ENCODE measurements at regions not wholly inside any gene's neighbourhood (a gene's known extent, or its start where the extent isn't known, plus 50 kb on each side); places are given as distances from the start of the nearest gene placed in this dataset.

DNA sequence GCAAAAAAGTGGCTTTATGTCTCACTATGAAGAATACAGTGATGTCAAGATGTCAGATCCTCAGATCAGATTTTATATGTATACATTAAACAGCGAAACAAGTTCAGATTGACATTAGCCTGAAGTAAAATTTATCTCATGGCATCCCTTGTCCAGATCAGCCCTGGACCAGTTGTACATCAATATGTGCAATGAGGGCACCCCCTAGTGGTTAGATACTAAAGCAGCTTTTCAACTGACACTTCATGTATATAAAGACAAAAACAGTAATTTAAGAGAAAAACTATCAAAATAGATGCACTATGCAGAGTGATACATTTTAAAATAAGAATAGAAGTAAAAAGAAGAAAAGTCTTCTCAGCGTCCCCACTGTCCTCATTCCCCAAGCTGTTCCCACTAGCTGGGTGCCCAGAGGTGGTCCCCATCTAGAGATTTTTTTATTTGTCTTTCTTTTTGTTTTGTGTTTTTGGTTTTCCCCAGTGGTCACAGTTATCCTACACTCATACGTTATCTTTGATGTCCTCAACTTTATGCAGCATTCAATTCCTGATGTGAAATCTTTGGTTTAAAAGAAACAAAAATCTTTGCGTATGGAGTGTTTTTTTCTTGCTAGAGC lies 2193.4 kb upstream of the RAG2 start:
- no peak overlapping the region for H3K9ac ChIP-seq (ENCODE audit: low read length)
- no peaks in the 10 kb centered on the region for H3K9me2 ChIP-seq (ENCODE audit: insufficient read depth, low read length)
- H3K9me3 ChIP-seq (ENCODE audit: low read length), result no peaks in the 10 kb centered on the region
- H3K4me3 ChIP-seq (ENCODE audit: low read length), result no peak overlapping the region
- H3F3A ChIP-seq (ENCODE audit: insufficient read depth, low read length, poor library complexity, severe bottlenecking), result no peaks in the 10 kb centered on the region
- H3K27me3 ChIP-seq (ENCODE audit: insufficient read depth, low read depth, low read length), result no peaks in the 10 kb centered on the region
- no peak overlapping the region for H3K4me2 ChIP-seq (ENCODE audit: low read length)
- H4K20me1 ChIP-seq (ENCODE audit: insufficient read depth), result no peaks in the 10 kb centered on the region
- H3K36me3 ChIP-seq (ENCODE audit: insufficient read depth, low read length), result no peaks in the 10 kb centered on the region
- H3K27ac ChIP-seq (ENCODE audit: low read length), result peak overlapping the region; percentile 21
- TF ChIP-seq RAD21 (conservative IDR thresholded peaks at IDR 0.05) (peak; percentile 96), EP300 (conservative IDR thresholded peaks at IDR 0.05; ENCODE audit: poor library complexity, severe bottlenecking) (peak; percentile 77), POLR2AphosphoS5 (IDR thresholded peaks at IDR 0.05) (peak; percentile 43), TAF1 (IDR thresholded peaks at IDR 0.05; ENCODE audit: low read depth) (no peak), EZH2 (IDR thresholded peaks at IDR 0.05; ENCODE audit: borderline replicate concordance, insufficient read depth, low read length, poor library complexity, severe bottlenecking) (no peak), SMC3 (conservative IDR thresholded peaks at IDR 0.05; ENCODE audit: poor library complexity) (peak; percentile 92), MXI1 (conservative IDR thresholded peaks at IDR 0.05; ENCODE audit: poor library complexity, severe bottlenecking) (no peak)
- TF ChIP-seq, protein P1, sequence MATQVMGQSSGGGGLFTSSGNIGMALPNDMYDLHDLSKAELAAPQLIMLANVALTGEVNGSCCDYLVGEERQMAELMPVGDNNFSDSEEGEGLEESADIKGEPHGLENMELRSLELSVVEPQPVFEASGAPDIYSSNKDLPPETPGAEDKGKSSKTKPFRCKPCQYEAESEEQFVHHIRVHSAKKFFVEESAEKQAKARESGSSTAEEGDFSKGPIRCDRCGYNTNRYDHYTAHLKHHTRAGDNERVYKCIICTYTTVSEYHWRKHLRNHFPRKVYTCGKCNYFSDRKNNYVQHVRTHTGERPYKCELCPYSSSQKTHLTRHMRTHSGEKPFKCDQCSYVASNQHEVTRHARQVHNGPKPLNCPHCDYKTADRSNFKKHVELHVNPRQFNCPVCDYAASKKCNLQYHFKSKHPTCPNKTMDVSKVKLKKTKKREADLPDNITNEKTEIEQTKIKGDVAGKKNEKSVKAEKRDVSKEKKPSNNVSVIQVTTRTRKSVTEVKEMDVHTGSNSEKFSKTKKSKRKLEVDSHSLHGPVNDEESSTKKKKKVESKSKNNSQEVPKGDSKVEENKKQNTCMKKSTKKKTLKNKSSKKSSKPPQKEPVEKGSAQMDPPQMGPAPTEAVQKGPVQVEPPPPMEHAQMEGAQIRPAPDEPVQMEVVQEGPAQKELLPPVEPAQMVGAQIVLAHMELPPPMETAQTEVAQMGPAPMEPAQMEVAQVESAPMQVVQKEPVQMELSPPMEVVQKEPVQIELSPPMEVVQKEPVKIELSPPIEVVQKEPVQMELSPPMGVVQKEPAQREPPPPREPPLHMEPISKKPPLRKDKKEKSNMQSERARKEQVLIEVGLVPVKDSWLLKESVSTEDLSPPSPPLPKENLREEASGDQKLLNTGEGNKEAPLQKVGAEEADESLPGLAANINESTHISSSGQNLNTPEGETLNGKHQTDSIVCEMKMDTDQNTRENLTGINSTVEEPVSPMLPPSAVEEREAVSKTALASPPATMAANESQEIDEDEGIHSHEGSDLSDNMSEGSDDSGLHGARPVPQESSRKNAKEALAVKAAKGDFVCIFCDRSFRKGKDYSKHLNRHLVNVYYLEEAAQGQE (IDR thresholded peaks at IDR 0.05; ENCODE audit: borderline replicate concordance), result peak; percentile 29
- TF ChIP-seq, protein P2, sequence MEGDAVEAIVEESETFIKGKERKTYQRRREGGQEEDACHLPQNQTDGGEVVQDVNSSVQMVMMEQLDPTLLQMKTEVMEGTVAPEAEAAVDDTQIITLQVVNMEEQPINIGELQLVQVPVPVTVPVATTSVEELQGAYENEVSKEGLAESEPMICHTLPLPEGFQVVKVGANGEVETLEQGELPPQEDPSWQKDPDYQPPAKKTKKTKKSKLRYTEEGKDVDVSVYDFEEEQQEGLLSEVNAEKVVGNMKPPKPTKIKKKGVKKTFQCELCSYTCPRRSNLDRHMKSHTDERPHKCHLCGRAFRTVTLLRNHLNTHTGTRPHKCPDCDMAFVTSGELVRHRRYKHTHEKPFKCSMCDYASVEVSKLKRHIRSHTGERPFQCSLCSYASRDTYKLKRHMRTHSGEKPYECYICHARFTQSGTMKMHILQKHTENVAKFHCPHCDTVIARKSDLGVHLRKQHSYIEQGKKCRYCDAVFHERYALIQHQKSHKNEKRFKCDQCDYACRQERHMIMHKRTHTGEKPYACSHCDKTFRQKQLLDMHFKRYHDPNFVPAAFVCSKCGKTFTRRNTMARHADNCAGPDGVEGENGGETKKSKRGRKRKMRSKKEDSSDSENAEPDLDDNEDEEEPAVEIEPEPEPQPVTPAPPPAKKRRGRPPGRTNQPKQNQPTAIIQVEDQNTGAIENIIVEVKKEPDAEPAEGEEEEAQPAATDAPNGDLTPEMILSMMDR (IDR thresholded peaks at IDR 0.05; ENCODE audit: poor library complexity, severe bottlenecking), result peak; percentile 88
- no peaks in the 10 kb centered on the region for H3K79me2 ChIP-seq (replicated peaks; ENCODE audit: insufficient read depth, low read length)
- no peak overlapping the region for H2AFZ ChIP-seq (ENCODE audit: low read depth, low read length)

DNA sequence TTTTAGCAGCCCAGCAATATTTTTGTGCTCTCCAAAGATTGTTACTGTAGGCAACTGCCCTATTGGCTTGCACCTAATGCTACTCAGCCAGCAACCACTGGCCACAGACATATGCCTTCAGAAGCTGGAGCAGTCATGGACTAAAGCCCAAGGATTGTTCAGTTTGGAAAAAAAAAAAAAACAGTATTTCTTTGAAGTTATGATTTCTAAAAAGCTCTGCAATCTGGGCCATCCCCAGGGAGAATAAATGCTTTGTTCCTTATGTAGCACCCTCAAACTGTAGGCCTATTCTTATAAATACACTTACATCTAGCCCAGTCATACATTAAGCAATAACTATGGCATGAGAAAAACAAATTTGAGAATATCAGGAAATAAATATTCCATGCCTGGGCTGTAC lies 2190.5 kb upstream of the RAG2 start:
- Histone ChIP-seq H3K9ac (ENCODE audit: low read length) (no peak overlapping the region), H3K9me2 (ENCODE audit: insufficient read depth, low read length) (no peaks in the 10 kb centered on the region), H3K27ac (ENCODE audit: low read length) (no peak overlapping the region), H3F3A (ENCODE audit: insufficient read depth, low read length, poor library complexity, severe bottlenecking) (no peaks in the 10 kb centered on the region), H3K4me3 (ENCODE audit: low read length) (no peak overlapping the region), H3K79me2 (replicated peaks; ENCODE audit: insufficient read depth, low read length) (no peaks in the 10 kb centered on the region), H4K20me1 (ENCODE audit: insufficient read depth) (no peaks in the 10 kb centered on the region), H3K36me3 (ENCODE audit: insufficient read depth, low read length) (no peaks in the 10 kb centered on the region), H3K4me2 (ENCODE audit: low read length) (no peak overlapping the region), H3K27me3 (ENCODE audit: insufficient read depth, low read depth, low read length) (no peaks in the 10 kb centered on the region), H2AFZ (ENCODE audit: low read depth, low read length) (no peak overlapping the region), H3K9me3 (ENCODE audit: low read length) (no peaks in the 10 kb centered on the region)
- TF ChIP-seq TAF1 (IDR thresholded peaks at IDR 0.05; ENCODE audit: low read depth) (no peak), SMC3 (conservative IDR thresholded peaks at IDR 0.05; ENCODE audit: poor library complexity) (no peak), RAD21 (conservative IDR thresholded peaks at IDR 0.05) (no peak), MXI1 (conservative IDR thresholded peaks at IDR 0.05; ENCODE audit: poor library complexity, severe bottlenecking) (no peak), EZH2 (IDR thresholded peaks at IDR 0.05; ENCODE audit: borderline replicate concordance, insufficient read depth, low read length, poor library complexity, severe bottlenecking) (no peak), POLR2AphosphoS5 (IDR thresholded peaks at IDR 0.05) (no peak), EP300 (conservative IDR thresholded peaks at IDR 0.05; ENCODE audit: poor library complexity, severe bottlenecking) (no peak)
- TF ChIP-seq, protein P2 (IDR thresholded peaks at IDR 0.05; ENCODE audit: poor library complexity, severe bottlenecking), result no peak
- TF ChIP-seq, protein P1 (IDR thresholded peaks at IDR 0.05; ENCODE audit: borderline replicate concordance), result no peak
